Omental fat pad (tissue), 3 donors: ENCODE measurements at regions not wholly inside any gene's neighbourhood (a gene's known extent, or its start where the extent isn't known, plus 50 kb on each side); places are given as distances from the start of the nearest gene placed in this dataset.
"Not testable (repeated sequence)": the region's sequence is repeated elsewhere in the genome, so short reads cannot be mapped to it uniquely, and the experiment has no call there.

ENCODE experiments used
- ATAC-seq: fragments of 150-250 bp; one replicate; pipeline ENCODE4 v1.9.1; 2016; ENCODE audit warnings: mild to moderate bottlenecking, moderate library complexity; ENCODE audit not compliant: low FRiP score
- DNase-seq: peaks from one replicate; pipeline ENCODE4 v3.0.0-alpha.2; 2019; ENCODE audit warnings: low spot score
- TF ChIP-seq, protein P1 (sequence below), 3 donors: fragments of 450-650 bp; IDR thresholded peaks; one replicate each; pipeline ENCODE4 v1.5.1; 2016 to 2017; ENCODE audit warnings: antibody characterized with exemption in 3 of 3, mild to moderate bottlenecking in 3 of 3, moderate library complexity in 2 of 3

DNA sequence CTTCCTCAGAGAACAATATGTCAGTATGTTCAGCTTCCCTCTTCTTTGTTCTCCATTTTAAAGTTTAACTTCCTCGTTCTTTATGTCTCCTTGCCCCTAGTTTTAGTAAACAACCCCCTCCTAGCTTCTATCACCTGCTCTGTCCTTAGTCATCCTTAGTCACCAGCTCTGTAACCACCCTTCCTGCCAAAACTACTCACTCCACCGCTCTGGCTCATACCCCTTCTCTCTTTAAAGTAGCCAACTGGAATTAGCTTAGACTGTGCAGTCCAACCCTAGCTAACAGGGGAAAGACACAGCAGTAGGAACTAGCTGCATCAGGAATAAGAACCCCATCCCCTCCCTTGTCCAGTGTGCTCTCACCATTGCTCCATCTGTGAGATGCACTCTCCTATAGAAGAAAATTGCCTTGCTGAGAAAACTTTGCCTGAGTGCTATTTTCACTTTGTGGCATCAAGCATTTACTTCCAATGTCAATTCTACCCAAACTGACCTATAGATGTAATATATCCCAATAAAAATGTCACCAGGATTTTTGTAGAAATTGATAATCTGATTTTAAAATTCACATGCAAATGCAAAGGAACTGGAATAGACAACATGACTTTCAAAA, 603.2 kb downstream of the C12orf50 start:
- TF ChIP-seq, protein P1, sequence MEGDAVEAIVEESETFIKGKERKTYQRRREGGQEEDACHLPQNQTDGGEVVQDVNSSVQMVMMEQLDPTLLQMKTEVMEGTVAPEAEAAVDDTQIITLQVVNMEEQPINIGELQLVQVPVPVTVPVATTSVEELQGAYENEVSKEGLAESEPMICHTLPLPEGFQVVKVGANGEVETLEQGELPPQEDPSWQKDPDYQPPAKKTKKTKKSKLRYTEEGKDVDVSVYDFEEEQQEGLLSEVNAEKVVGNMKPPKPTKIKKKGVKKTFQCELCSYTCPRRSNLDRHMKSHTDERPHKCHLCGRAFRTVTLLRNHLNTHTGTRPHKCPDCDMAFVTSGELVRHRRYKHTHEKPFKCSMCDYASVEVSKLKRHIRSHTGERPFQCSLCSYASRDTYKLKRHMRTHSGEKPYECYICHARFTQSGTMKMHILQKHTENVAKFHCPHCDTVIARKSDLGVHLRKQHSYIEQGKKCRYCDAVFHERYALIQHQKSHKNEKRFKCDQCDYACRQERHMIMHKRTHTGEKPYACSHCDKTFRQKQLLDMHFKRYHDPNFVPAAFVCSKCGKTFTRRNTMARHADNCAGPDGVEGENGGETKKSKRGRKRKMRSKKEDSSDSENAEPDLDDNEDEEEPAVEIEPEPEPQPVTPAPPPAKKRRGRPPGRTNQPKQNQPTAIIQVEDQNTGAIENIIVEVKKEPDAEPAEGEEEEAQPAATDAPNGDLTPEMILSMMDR (IDR thresholded peaks at IDR 0.05): no peak
- ATAC-seq: no peak
- no peak for DNase-seq

DNA sequence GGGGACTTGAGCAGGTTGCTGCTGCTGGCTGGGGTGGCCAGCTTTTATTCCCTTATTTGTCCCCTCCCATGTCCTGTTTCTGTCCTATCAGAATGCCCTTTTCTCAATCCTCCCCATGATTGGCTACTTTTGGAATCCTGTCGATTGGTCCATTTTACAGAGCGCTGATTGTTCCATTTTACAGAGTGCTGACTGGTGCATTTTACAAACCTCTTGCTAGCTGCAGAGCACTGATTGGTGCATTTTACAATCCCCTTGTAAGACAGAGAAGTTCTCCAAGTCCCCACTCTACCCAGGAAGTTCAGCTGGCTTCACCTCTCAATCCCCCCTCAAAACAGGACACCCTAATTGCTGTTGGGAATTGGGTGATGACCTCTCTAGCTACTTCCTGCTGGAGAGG, 608.0 kb downstream of the C12orf50 start:
- not testable (repeated sequence) for ATAC-seq, DNase-seq

DNA sequence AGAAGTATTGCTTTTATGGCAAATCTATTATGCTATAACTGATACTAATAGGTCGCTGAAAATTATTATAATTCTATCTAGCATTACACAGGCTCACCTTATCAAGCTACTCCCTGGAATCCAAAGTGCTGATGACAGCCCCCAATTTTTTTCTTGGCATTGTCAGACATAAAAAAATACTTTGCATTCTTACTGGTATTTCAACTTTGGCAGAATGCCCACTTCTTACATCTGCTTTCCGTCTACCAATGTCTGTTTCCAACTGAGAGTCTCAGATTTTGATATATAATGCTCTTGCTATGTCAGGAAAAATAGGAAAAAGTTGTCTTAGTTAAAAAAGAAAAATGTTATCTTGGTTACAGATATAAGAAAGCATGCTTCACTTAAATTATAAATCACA, 615.4 kb downstream of the C12orf50 start:
- ATAC-seq: no peak
- TF ChIP-seq, protein P1 (IDR thresholded peaks at IDR 0.05): no peak
- no peak for DNase-seq

DNA sequence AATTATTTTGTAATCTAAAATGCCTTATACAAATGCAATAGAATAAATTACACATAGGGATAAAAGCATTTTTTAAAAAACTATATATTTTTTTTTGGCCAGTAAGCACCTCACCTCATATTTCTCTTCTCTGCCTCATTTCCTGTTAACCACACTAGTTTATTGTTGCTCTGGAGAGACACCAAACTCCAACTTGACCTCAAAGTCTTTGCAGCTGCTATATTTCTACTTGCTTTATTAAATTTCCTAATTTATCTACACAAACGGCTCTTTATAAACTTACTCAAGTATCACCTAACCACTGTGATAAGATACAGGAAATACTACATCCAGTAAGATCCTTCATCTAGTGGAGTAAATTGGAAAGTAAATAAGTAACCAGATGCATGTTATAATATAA, 622.3 kb downstream of the C12orf50 start:
- ATAC-seq: no peak
- DNase-seq: no peak
- TF ChIP-seq, protein P1 (IDR thresholded peaks at IDR 0.05): no peak

DNA sequence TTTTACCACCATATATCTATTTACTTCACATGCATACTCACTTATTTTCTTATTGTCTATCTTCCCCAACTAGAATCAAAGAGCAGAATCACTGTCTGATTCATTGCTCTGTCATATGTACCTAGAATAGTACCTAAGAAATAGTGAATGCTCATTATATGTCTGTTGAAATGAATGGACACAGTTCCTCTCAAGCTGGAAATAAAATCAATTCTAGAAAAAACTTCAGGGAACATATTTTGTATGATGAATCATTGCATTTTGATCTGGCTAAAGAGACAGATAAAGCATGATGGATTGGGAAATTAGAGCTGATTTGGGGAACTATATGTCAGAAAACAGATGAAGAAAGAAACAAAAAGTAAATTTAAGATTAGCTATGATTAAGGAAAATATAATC, 623.3 kb downstream of the C12orf50 start:
- TF ChIP-seq, protein P1 (IDR thresholded peaks at IDR 0.05): no peak
- ATAC-seq (no peak), DNase-seq (no peak)

DNA sequence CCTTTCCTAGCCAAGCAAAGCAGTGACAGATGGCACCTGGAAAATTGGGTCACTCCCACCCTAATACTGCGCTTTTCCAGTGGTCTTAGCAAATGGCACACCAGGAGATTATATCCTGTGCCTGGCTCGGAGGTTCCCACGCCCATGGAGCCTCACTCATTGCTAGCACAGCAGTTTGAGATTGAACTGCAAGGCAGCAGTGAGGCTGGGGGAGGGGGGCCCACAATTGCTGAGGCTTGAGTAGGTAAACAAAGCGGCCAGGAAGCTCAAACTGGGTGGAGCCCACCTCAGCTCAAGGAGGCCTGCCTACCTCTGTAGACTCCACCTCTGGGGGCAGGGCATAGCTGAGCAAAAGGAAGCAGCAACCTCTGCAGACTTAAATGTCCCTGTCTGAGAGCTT, 635.0 kb downstream of the C12orf50 start:
- DNase-seq, ATAC-seq: not testable (repeated sequence)

DNA sequence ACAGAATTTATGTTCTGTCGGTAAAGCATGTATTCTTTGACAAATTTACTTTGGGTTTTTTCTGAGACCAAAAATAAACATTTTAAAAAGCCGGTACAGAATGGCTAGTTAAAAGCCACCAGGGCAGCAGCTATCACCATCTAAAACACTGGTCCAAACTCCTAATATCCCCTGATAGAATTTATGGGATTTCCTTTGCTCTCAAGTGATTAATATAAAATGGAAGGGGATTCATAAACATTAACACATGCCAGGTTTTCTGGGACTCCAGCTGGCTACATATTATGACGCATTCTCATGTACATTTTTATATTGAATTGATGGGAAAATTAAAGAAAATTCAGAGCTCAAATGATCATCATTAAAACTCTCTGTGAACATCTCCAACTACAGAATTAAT, 640.8 kb downstream of the C12orf50 start:
- DNase-seq (no peak), ATAC-seq (no peak)
- TF ChIP-seq, protein P1 (IDR thresholded peaks at IDR 0.05): no peak

DNA sequence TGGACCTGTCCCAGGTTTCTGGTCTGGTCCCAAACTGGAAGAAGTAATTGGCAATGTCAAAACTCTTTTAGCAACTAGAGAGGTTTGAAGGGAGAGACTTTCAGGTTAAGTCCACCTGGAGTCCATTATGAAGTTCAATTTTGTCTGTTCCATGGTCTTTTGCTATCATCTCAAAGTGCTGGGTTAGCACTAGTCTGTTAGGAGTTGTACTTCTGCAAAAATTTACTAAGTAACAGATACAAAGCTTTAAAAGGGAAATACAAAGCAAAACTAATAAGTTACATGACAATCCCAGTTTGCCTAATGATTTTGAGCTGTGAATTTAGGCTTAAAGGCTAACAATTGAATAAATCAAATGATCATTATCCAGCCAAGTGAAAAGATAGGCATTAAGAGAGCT, 643.9 kb downstream of the C12orf50 start:
- TF ChIP-seq, protein P1 (IDR thresholded peaks at IDR 0.05): no peak
- DNase-seq (no peak), ATAC-seq (no peak)
